Transverse colon (tissue), 4 donors: ENCODE measurements at regions not wholly inside any gene's neighbourhood (a gene's known extent, or its start where the extent isn't known, plus 50 kb on each side); places are given as distances from the start of the nearest gene placed in this dataset.

ENCODE experiments used
- DNase-seq: peaks from one replicate; pipeline ENCODE4 v3.0.0-alpha.2; 2019
- H3K27ac ChIP-seq, 4 donors: fragments of 200-600 bp; sonication (generic); 2 replicates each; pipeline ENCODE4 v1.5.1; 2016 to 2018; ENCODE audit warnings: inconsistent platforms in 4 of 4
- H3K27me3 ChIP-seq: fragments of 200-600 bp; sonication (generic); 2 replicates; pipeline ENCODE4 v1.5.1; 2017; ENCODE audit warnings: inconsistent platforms
- H3K36me3 ChIP-seq, 4 donors: fragments of 200-600 bp; sonication (generic); 2 replicates each; pipeline ENCODE4 v1.5.1; 2017 to 2019; ENCODE audit warnings: inconsistent platforms in 4 of 4
- H3K4me1 ChIP-seq, 4 donors: fragments of 200-600 bp; sonication (generic); 2 replicates each; pipeline ENCODE4 v1.5.1; 2017 to 2020; ENCODE audit warnings: inconsistent platforms in 4 of 4
- H3K4me3 ChIP-seq, 4 donors: fragments of 200-600 bp; sonication (generic); 1 replicate in 1 of 4; 2 replicates in 3 of 4; pipeline versions ENCODE4 v1.5.1 to v1.6.1; 2017 to 2019; ENCODE audit warnings: inconsistent platforms in 4 of 4
- H3K9me3 ChIP-seq, 2 donors: fragments of 200-600 bp; sonication (generic); 2 replicates each; pipeline ENCODE4 v1.5.1; 2017 to 2019; ENCODE audit warnings: inconsistent platforms in 2 of 2
- CTCF ChIP-seq, 5 experiments: fragments of 200-600 bp in 3 of 5; fragments of 450-650 bp in 2 of 5; sonication (generic) in 3 of 5; IDR thresholded peaks; 1 replicate in 2 of 5; 2 replicates in 3 of 5; pipeline ENCODE4 v1.5.1; 2016 to 2017; ENCODE audit warnings: antibody characterized with exemption in 5 of 5, inconsistent platforms in 3 of 5, mild to moderate bottlenecking in 2 of 5, moderate library complexity in 1 of 5
- EP300 ChIP-seq: sonication (generic); formaldehyde crosslinking; IDR thresholded peaks from one replicate; pipeline ENCODE4 v1.6.1; 2017; ENCODE audit warnings: antibody characterized with exemption, low read depth
- POLR2A ChIP-seq: fragments of 450-650 bp; IDR thresholded peaks from one replicate; pipeline ENCODE4 v1.6.1; 2016; ENCODE audit warnings: antibody characterized with exemption, mild to moderate bottlenecking, moderate library complexity
- POLR2AphosphoS5 ChIP-seq, 3 donors: sonication (generic); formaldehyde crosslinking; IDR thresholded peaks; one replicate each; pipeline ENCODE4 v1.6.1; 2016; ENCODE audit warnings: antibody characterized with exemption in 3 of 3
- WGBS, 2 donors: methylation state at CpG; one replicate each; pipeline ENCODE4 v1.1.5; 2018; ENCODE audit warnings: low coverage in 1 of 2; 5-methylcytosine and 5-hydroxymethylcytosine counted together
- in situ Hi-C, 4 donors: fragments of 200-750 bp; cut with MboI; loops; one replicate each; pipeline versions ENCODE4 v1.15.0 to v1.15.1; 2017; ENCODE audit warnings: low sequenced_read_pairs in 3 of 4, low pct_ligation_motif_present in 1 of 4, low pct_unique_long_range_greater_than_20kb in 1 of 4
- intact Hi-C: fragments of 100-400 bp; cut with DNase I; formaldehyde crosslinking; loops from one replicate; pipeline ENCODE4 v1.15.1; 2023; ENCODE audit warnings: low total_unique reads

- in situ Hi-C loops = loop anchor here in 1 of 4 donors (25.0 kb wide), 1 partner anchor 828 kb away; no protein-coding TSS in a partner anchor
These were observed 340.6 kb downstream of the TFEC start for GRCh38 chr7:115689941-115690340.

GRCh38 chr7:115683093-115683492 lies 347.5 kb downstream of the TFEC start:
- intact Hi-C loops (no loop called here), in situ Hi-C loops (loop anchor here in 1 of 4 donors (25.0 kb wide), 1 partner anchor 821 kb away; no protein-coding TSS in a partner anchor)
- DNase-seq = peak; percentile 30
- no peak overlapping the region for H3K4me3 ChIP-seq
- no peaks in the 10 kb centered on the region for H3K36me3 ChIP-seq
- H3K27me3 ChIP-seq = no peaks in the 10 kb centered on the region
- peaks cover 0 to 31% (median 17%) of the 10 kb centered on the region in 4 donors for H3K4me1 ChIP-seq
- no peaks in the 10 kb centered on the region for H3K9me3 ChIP-seq
- no peak for TF ChIP-seq CTCF (IDR thresholded peaks at IDR 0.05)
- no peak for TF ChIP-seq POLR2AphosphoS5 (IDR thresholded peaks at IDR 0.05)
- no peak for TF ChIP-seq EP300
- TF ChIP-seq POLR2A = no peak
- 50 to 53% methylated on average over 2 to 3 of the region's 3 CpGs for WGBS, 2 donors
- peak overlapping the region in 3 of 4 donors; percentile 16 to 51 (median 26) for H3K27ac ChIP-seq

More at GRCh38 chr7:115689941-115690340, 340.6 kb downstream of the TFEC start:
- Histone ChIP-seq H3K27ac (no peak overlapping the region), H3K27me3 (no peaks in the 10 kb centered on the region), H3K4me3 (no peak overlapping the region), H3K9me3 (no peaks in the 10 kb centered on the region), H3K4me1 (no peaks in the 10 kb centered on the region), H3K36me3 (no peaks in the 10 kb centered on the region)
- DNase-seq = no peak
- TF ChIP-seq CTCF (IDR thresholded peaks at IDR 0.05) (no peak), POLR2AphosphoS5 (IDR thresholded peaks at IDR 0.05) (no peak), EP300 (no peak)
- intact Hi-C loops = no loop called here
- WGBS, 2 donors = 82 to 88% methylated on average over 1 of the region's 1 CpG

- no peaks in the 10 kb centered on the region for H3K27me3 ChIP-seq
- H3K36me3 ChIP-seq = no peaks in the 10 kb centered on the region
- TF ChIP-seq CTCF (IDR thresholded peaks at IDR 0.05) (no peak), POLR2AphosphoS5 (IDR thresholded peaks at IDR 0.05) (no peak), EP300 (no peak), POLR2A (no peak)
- peaks cover 0 to 37% (median 17%) of the 10 kb centered on the region in 4 donors for H3K4me1 ChIP-seq
- 39 to 44% methylated on average over 3 of the region's 3 CpGs for WGBS, 2 donors
- intact Hi-C loops (no loop called here), in situ Hi-C loops (loop anchor here in 1 of 4 donors (25.0 kb wide), 1 partner anchor 820 kb away; no protein-coding TSS in a partner anchor)
- H3K9me3 ChIP-seq = no peaks in the 10 kb centered on the region
- peak overlapping the region in 1 of 4 donors; percentile 51 for H3K27ac ChIP-seq
- no peak overlapping the region for H3K4me3 ChIP-seq
- peak; percentile 9 for DNase-seq
These were observed 348.1 kb downstream of the TFEC start for GRCh38 chr7:115682507-115682906.

GRCh38 chr7:115680921-115681320 lies 349.6 kb downstream of the TFEC start:
- in situ Hi-C loops (loop anchor here in 1 of 4 donors (25.0 kb wide), 1 partner anchor 819 kb away; no protein-coding TSS in a partner anchor), intact Hi-C loops (no loop called here)
- no peaks in the 10 kb centered on the region for H3K36me3 ChIP-seq
- peaks cover 0 to 51% (median 17%) of the 10 kb centered on the region in 4 donors for H3K4me1 ChIP-seq
- no peak for DNase-seq
- H3K27me3 ChIP-seq = no peaks in the 10 kb centered on the region
- H3K27ac ChIP-seq = no peak overlapping the region
- no peaks in the 10 kb centered on the region for H3K9me3 ChIP-seq
- WGBS, 2 donors = 83 to 90% methylated on average over 1 to 3 of the region's 3 CpGs
- TF ChIP-seq POLR2A (no peak), POLR2AphosphoS5 (IDR thresholded peaks at IDR 0.05) (no peak)
- no peak overlapping the region for H3K4me3 ChIP-seq

GRCh38 chr7:115679976-115680375 lies 350.6 kb downstream of the TFEC start:
- Histone ChIP-seq H3K36me3 (no peaks in the 10 kb centered on the region), H3K27me3 (no peaks in the 10 kb centered on the region), H3K4me3 (no peak overlapping the region), H3K4me1 (peaks cover 0 to 51% (median 17%) of the 10 kb centered on the region in 4 donors), H3K9me3 (no peaks in the 10 kb centered on the region), H3K27ac (no peak overlapping the region)
- DNase-seq = peak; percentile 10
- in situ Hi-C loops = loop anchor here in 1 of 4 donors (25.0 kb wide), 1 partner anchor 818 kb away; no protein-coding TSS in a partner anchor
- TF ChIP-seq CTCF (IDR thresholded peaks at IDR 0.05) = peak; percentile 11 to 33 (median 21)
- no peak for TF ChIP-seq EP300
- 19 to 23% methylated on average over 2 of the region's 2 CpGs for WGBS, 2 donors
- intact Hi-C loops = no loop called here
